ENCODE measurements at regions not wholly inside any gene's neighbourhood (a gene's known extent, or its start where the extent isn't known, plus 50 kb on each side); places are given as distances from the start of the nearest gene placed in this dataset.
A peak's percentile ranks its signal among the peaks of the same experiment; 100 is the strongest.
"Not testable (repeated sequence)": the region's sequence is repeated elsewhere in the genome, so short reads cannot be mapped to it uniquely, and the experiment has no call there.

DNA sequence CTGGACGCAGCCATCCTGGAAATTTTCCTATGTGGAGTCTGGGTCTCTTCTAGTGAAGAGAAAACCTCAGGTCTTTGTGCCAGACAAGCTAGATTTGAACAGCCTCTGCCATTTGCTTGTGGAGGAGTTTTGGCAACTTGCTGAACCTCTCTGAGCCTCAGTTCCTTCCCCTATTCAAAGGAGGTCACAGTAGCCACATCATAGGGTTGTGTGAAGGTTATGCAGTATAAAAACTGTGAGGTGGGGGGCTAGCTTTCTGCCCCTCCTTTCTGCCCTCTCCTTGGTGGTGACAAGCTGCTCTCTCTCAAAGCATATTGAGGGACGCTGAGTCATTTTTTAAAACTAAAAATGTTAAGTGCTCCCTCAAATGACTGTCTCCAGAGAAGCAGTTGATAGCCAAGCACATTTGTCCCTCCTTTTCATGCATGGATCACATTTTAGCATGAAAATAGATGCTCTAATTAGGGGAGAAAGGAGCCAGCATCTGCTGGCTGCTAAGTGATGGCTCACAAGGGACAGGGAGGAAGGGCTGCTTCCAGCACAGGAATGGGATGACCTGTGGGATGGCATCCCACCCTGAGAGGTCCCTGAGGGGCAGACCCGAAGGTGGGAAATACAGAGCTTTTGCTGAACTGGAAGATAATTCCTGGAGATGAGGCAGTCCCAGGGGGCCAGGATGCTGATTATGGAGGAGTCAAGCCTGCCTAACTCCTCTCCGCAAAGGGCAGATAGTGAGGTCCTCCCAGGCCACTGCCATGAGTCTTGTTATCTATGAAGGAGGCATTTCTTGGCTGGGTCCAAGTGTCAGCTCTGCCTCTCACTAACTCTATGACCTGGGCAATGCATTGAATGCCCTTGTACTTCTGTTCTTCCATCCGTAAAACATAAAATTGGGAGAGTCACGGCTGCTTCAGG, 218.8 kb downstream of the RAB11FIP4 start:
- DNase-seq: no peak

DNA sequence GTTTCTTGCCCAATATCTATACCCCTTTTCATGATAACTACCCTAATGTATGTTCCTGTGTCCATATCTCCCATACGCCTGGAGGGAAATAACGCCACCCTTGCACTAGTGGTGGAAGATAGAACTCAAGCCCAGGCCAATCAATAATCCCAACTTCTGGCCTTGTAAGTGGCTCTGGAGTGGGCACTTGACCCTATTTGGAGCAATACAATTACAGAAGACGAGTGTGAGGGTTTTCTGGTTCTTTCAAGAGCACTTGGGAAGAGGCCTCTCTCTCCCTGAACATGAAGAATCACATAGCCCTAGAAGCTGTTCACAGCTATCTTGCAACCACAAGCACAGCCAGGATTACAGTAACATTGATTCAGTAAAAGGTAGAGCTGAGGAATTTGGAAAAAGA, 217.9 kb downstream of the RAB11FIP4 start:
- no peak for DNase-seq

DNA sequence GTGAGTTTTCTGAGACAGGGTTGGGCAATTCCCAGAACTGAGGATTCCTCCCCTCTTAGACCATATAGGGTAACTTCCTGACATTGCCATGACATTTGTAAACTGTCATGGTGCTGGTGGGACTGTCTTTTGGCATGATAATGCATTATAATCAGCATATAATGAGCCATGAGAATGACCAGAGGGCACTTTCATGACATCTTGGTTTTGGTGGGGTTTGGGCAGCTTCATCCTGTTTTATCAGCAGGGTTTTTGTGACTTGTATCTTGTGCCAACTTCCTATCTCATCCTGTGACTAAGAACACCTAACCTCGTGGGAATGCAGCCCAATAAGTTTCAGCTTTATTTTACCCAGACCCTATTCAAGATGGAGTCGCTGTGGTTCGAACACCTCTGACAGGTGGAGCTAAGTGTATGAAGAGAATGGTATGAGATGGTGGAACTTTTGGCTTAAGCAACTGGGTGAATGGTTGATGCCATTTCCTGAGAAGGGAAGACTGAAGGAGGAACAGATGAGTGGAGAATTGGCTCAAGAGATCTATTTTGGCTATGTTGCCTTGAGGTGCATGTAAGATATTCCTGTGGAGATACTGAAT, 217.3 kb downstream of the RAB11FIP4 start:
- DNase-seq: no peak

DNA sequence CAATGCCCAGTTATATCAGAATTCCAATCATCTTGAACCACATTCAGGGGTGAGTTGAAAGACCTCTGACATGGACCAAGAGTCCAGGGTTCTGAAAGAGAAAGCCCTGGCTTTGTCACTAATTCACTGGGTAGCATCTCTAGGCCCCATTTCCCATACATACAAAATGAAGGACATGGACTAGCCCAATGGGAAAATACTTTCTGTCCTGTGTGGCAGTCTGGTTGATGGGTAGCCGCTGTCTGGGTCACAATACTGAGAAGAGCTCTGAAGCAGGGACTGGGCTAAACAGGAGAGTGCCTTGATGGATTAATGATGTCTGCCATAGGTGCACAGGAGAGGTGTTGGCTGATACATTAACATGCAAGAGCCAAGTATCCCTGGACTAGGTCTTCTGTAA, 214.3 kb downstream of the RAB11FIP4 start:
- DNase-seq: no peak

DNA sequence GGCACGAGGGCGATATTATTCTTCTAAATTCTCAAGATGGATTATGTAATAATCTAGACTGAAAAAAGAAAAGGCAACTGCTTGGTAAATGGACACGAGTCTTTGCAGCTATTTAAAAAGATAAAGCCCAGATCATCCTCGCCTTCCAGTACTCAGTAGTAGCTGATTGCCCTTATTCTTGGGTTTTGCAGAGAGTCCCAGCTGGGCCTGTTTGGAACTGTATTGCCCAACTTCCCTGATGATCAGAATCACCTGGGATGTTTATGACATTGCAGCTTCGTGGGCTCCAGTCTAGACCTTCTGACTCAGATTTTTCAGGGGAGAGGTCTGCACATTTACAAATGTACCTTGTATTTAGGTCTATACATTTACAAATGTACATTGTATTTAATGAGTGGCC, 213.5 kb downstream of the RAB11FIP4 start:
- DNase-seq: no peak

DNA sequence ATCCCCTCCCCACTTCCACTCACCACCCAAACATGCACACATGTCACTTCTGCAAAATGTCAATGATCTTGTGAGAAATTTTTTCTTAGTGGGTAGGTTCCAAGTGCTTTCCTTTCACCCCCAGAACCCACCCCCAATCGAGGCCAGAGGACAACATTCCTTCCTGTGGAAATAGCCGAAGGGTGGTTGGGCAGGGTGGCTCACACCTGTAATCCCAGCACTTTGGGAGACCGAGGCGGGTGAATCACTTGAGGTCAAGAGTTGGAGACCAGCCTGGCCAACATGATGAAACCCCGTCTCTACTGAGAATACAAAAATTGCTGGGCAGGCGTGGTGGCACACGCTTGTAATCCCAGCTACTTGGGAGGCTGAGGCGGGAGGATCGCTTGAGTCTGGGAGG, 208.7 kb downstream of the RAB11FIP4 start:
- not testable (repeated sequence) for DNase-seq

DNA sequence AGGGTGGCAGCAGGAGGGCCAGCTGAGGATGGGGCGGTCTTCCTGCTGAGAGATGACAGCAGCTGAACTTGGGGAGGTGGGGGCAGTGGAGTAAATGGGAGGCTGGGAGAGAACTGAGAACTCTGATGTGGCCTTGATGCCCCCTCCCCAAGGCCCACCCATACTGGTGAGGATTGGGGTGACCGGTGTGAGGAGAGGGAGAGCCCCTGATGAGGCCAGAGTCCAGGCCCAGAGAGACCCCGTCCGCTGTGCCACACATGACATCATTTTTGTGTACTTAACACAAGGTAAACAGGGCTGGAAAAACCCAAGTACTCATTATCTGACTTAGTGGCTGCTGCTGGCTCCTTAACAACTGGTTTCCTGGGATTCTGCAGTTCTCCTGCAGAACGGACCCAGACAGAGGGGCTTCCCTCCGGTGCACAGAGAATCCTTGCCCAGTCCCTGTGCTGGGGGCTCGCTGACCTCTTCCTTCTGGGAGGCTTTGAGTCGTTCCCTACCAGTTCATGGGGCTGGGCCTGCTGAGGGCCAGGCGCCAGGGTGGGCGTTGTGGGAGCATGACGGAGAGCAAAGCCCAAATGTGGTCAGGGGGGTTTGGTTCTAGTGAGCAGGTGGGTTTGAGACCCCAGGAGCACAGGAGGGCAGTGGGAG, 207.6 kb downstream of the RAB11FIP4 start:
- DNase-seq: no peak

DNA sequence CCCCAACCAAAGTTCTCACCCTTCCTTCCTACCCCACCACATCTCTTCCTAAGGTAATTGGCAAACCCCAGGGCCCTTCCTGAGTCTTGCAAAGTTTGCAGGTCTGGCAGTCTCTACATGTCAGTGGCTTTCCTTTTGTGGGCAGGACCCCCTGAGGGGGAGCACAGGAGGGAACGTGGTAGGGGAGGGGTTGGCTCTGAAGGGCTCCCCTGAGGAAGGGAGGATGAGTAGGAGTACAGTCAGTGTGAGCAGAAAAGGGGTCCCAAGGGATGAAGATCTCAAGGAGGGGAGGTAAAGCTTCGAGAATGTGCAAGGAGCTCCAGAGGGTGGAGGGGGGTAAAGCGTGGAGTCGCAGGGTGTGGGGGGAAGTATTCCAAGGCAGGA, 206.9 kb downstream of the RAB11FIP4 start:
- DNase-seq: no peak

DNA sequence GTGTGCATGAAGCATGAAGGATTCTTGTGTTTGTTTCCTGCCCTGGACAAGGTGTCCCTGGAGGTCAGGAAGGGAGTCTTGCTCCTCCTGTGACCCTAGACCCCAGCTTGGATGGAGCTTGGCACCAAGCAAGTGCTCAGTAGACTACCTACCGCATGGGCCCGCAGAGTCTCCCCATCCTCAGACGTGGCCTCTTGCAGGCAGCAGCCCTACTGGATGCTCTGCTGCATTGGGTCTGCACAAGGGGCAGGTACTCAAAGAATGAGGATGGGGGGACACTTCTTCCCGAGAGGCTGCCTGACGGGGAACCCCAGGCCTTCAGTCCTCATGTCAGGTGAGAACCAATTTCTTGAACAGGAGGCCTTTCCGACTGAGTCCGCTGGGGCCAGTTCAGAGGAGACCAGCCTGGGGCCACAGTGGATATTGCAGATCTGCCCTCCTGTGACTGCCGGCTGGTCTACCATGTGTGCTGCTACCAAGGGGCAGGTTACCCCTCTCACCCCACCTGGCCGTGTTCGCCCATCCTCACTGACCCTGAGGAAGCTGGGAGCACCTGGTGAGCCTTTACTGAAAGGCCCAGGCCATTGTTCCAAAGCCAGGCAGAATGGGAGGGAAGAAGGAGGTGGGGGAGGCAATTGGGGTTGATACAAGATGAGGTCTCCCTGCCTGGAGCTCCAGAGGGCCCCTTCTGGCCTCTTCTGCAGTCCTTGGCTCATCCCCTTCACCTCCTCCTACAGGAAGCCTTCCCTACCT, 206.3 kb downstream of the RAB11FIP4 start:
- DNase-seq: no peak

DNA sequence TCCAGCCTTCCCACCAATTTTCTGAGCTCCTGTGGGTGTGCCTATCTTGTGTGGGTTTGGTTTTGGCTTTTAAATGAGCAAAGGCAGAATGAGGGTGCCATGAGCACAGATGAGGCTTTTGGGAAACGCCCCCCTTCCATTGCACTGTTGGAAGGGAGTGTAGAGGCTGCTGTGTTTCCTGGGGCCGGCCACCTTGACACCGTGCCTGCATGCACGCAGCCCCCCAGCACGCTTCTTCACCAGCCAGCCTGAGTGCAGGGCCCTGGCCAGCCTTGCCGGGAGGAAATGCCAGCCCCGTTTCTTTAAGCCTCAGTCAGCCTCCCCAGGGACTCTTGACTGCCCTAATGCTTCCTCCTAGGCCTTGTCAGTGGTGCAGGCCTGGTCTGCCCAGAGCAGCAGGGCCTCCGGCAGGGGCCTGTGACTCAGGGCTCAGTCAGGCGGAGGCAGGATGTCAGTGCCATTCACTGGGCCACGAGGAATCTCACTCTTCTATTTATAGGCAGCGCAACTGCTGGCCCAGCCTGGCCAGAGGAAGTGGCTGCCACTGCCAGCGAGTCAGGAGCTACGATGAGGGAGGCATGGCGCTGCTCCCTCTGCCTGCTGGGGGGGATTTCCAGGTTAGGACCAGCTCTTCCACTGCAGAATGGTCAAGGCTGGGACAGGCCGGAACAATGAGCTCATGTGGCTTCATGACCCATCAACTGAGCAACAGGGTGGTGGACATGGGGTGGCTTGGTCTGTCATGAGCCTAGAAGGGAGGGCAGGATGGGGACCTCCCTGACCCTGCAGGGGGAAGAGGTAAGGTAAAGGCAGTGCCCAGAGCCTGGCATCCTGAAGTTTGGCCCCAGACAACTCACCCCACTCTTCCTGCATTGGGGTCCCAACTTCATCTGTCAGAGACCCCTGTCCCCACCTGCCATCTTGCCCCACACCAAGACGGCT, 205.2 kb downstream of the RAB11FIP4 start:
- DNase-seq: peak; percentile 95 to 98

DNA sequence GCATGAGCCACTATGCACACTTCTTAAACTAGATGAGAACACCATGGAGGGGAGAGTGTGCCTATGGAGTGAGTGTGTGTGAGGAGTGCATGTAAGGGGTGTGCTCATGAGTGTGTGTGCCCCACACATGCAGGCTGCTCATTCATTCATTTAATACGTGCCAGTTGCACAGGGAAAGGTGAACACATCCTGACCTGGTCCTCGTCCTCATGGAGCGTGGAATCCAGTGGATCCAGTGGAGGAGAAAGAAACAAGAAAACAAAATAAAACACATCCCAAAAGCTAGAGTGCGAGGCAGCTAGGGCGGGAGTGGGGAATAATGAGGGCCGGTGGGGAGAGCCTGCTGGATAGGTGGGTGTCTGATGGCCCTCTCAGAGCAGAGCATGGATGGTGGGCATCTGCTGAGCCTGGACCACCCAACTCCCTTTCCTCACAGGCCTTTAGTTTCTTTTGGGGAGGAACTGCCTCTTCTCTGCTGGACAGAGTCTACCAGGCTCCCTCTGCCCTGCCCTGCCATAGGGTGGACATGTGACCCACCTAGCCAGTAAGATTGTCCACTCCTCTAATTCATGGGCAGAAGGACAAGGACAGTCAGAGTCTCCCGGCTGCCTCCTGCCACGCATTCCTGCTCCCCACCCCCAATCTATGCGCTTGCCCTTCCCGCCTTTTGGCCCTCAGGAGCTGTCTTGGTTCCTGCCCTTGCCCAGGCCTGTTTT, 204.3 kb downstream of the RAB11FIP4 start:
- DNase-seq: no peak

DNA sequence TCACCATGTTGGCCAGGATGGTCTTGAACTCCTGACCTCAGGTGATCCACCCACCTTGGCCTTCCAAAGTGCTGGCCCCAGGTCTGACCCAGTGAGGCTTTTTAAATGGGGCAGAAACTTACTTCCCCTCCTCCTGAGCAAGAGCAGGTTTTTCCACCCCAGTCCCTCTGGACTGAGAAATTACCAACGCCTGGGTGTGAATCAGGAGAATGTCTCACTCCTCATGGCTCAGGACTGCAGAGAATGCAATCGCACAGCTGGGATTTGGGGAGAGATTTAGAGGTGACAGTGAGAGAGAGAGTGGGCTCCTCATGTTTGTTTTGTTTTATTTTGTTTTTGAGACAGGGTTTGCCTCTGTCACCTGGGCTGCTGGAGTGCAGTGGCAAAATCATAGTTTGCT, 203.6 kb downstream of the RAB11FIP4 start:
- no peak for DNase-seq

DNA sequence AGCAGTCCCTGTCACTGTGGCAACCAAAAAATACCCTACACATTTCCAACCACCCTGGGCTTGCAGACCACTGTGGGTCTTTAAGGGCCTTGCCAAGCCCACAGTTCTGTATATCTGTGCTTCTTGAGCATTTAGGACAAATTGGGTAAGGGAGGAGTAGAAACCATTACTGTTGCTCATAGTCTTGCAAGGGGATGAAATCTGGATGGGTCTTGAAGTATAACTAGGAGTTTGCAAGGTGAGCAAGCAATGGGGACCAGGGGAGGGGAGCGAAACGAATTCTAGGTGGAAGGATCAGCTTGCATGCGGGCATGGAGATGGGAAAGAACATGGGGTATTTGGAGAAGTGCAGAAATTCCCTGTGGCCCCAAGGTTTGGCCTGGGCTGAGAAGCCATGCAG, 202.9 kb downstream of the RAB11FIP4 start:
- DNase-seq: no peak

DNA sequence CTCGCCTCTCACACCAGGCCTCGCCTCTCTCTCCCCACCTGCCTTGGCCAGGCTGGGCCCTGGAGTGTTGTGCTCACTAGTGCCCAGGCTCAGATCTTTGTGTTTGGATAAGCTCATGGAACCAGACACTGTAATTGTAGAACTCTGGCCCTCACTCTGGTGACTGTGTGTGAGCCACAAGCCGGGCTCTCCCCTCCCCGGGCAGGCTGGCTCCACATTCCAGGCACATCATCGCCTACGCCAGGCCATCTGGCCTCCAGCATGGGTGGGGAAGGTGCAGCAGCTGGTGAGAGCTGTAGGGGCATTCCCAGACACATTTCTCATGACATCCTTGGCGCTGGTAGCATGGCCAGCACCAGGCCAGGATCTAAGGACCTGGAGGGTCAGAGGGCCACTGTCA, 202.3 kb downstream of the RAB11FIP4 start:
- no peak for DNase-seq

DNA sequence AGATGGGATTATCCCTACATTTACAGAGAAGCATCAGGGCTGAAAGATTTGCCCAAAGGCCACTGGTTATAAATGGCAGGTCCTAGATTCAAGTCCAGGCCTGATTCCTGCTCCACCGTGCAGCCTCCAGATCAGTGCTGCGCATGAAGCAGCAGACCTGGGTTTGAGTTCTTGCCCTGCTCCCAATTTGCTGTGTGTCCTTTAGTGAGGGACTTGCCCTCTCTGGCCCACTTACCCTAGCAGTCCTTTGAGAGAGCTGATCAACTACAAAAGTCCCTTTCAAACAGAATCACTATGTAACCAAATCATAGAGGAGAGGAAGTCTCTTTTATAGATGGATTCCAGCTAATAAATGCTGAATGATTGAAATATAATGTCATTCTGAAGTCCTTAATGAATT, 200.4 kb downstream of the RAB11FIP4 start:
- no peak for DNase-seq

DNA sequence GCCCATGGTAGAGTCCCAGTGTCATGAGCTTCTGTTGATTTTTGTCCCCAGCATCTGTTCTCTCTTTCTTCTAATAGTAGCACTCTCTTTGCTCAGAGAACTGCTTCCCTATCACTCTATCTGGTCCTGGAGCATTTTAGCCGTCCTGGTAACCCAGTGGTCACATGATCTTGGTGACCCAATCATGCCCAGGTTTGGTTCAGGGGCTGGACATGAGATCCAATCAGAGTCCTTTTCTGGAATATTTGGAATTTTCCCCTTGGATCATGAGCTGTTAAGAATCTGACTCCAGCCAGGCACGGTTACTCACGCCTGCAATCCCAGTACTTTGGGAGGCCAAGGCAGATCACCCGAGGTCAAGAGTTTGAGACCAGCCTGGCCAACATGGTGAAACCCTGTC, 197.0 kb downstream of the RAB11FIP4 start:
- no peak for DNase-seq

DNA sequence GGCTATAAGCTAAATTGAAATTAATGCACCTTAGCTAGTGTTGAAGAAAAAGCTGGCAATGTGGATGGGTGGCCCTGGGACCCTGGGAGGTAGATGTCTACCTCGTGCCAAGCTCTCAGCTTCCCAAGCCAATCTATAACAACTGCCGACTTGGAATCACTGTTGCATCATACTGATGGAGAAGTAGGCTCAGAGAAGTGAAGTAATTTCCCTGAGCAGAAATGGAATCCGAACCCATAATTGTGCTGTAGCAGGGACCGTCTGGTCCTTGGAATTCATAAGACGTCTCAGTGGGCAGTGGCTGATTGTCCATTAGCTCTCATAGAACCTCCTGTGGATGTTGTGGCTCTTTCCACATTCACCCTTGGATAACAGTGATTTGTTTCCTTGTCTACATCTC, 196.6 kb downstream of the RAB11FIP4 start:
- DNase-seq: peak; percentile 26 to 32
